Ammon's horn (tissue), 1 donor: ENCODE measurements at regions not wholly inside any gene's neighbourhood (a gene's known extent, or its start where the extent isn't known, plus 50 kb on each side); places are given as distances from the start of the nearest gene placed in this dataset.

Experiments
- DNase-seq: peaks from one replicate; pipeline ENCODE4 v3.0.0-alpha.2; 2016; ENCODE audit warnings: low spot score

GRCh38 chr4:37073226-37073840 is 171.2 kb upstream of the NWD2 start:
- no peak for DNase-seq

- no peak for DNase-seq
Observed at GRCh38 chr4:37082912-37083311, 161.6 kb upstream of the NWD2 start.

- no peak for DNase-seq
Observed at GRCh38 chr4:37095925-37096324, 148.6 kb upstream of the NWD2 start.

- DNase-seq: no peak
Observed at GRCh38 chr4:37101182-37101581, 143.4 kb upstream of the NWD2 start.

- no peak for DNase-seq
Observed at GRCh38 chr4:37101686-37102085, 142.9 kb upstream of the NWD2 start.

GRCh38 chr4:37109756-37110155 is 134.8 kb upstream of the NWD2 start:
- no peak for DNase-seq

- DNase-seq: no peak
Observed at GRCh38 chr4:37124800-37125199, 119.7 kb upstream of the NWD2 start.

GRCh38 chr4:37126051-37126450 is 118.5 kb upstream of the NWD2 start:
- DNase-seq: no peak

GRCh38 chr4:37130465-37130864 is 114.1 kb upstream of the NWD2 start:
- no peak for DNase-seq

GRCh38 chr4:37132351-37132974 is 112.1 kb upstream of the NWD2 start:
- no peak for DNase-seq

- no peak for DNase-seq
Observed at GRCh38 chr4:37132975-37133360, 111.6 kb upstream of the NWD2 start.

GRCh38 chr4:37138019-37138653 is 106.4 kb upstream of the NWD2 start:
- no peak for DNase-seq

GRCh38 chr4:37138789-37139188 is 105.8 kb upstream of the NWD2 start:
- no peak for DNase-seq

- no peak for DNase-seq
Observed at GRCh38 chr4:37139987-37140386, 104.6 kb upstream of the NWD2 start.

GRCh38 chr4:37146260-37146659 is 98.3 kb upstream of the NWD2 start:
- no peak for DNase-seq

- DNase-seq: peak; percentile 69
Observed at GRCh38 chr4:37157476-37158167, 86.9 kb upstream of the NWD2 start.

GRCh38 chr4:37160653-37161052 is 83.9 kb upstream of the NWD2 start:
- DNase-seq: no peak

GRCh38 chr4:37165844-37166243 is 78.7 kb upstream of the NWD2 start:
- peak; percentile 15 for DNase-seq

- peak; percentile 15 for DNase-seq
Observed at GRCh38 chr4:37169956-37170355, 74.6 kb upstream of the NWD2 start.

GRCh38 chr4:37188100-37188499 is 56.4 kb upstream of the NWD2 start:
- DNase-seq: no peak
